Caki2 (cell line): ENCODE measurements at regions not wholly inside any gene's neighbourhood (a gene's known extent, or its start where the extent isn't known, plus 50 kb on each side); places are given as distances from the start of the nearest gene placed in this dataset.
A peak's percentile ranks its signal among the peaks of the same experiment; 100 is the strongest.

ENCODE experiments used
- DNase-seq: peaks from one replicate; pipeline ENCODE4 v3.0.0-alpha.2; 2015; ENCODE audit warnings: low read depth
- in situ Hi-C: cut with HindIII; loops from 2 replicates; pipeline ENCODE4 v1.10.0; 2016; ENCODE audit warnings: low sequenced_read_pairs, low pct_unique_long_range_greater_than_20kb, mixed read lengths

DNA sequence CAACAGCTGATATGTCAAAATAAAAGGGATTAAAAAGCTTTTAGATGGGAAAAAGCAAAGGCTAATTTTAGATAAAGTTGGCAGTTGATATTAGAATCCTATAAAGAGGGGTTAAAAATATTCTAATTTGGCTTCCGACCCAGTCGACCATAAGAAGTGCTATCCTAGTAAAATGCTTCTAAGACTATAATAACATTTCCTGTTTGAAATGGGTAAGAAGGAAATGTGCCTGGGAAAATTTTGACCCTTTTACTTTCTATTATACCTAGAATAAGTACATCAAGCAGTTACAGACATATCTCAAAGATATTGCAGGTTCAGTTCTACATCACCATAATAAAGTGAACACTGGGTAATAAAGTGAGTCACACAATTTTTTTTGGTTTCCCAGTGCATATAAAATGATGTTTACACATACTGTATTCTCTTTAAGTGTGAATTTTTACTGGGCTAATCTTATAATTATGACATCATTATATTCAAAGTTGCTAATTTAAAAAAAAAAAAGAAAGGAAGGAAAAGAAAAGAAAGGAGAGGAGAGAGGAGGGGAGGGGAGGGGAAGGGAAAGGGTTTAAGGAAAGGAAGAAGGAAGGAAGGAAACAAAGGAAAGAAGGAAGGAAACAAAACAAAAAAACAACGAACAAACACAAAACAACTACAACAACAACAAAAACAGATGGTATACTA is 308.2 kb upstream of the NR5A2 start:
- in situ Hi-C loops = no loop called here

DNA sequence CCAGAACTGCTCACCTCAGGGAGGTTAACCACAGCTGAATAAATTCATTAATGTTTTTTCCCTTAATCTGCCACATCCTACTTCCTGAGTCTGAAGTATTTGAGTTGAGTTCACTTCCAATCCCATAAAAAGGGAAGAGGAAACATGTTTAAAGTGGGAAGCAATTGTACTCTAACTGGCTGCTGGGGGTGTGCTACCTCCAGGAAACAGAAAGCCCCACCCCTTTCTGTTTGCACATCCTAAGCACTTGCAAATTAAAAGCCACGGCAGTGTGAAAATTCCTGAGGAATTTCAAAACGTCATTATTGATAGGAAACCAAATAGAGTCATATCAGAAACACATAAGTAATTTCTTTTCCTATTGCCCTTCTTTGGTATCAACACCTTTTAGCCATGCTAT is 307.0 kb upstream of the NR5A2 start:
- in situ Hi-C loops = no loop called here
- DNase-seq = no peak

More for the DNA sequence above, 308.2 kb upstream of the NR5A2 start:
- no peak for DNase-seq

DNA sequence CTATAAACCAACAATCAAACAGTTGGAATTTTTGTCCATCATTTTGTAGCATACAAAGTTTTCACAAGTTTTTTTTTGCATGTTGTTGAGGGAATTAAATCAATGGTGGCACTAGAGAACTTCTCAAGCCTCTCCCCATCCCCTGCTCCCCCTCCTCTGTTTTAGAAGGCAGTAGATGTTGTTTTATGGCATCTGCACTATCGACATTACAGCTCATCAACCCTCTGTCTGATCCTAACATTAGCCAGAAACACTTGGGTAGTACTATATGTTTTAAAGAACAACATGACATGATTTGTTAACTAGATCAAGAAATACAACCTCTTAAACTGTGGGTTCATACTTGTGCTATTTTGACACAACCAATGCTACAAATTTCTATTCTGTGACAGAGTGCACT is 306.5 kb upstream of the NR5A2 start:
- no peak for DNase-seq
- in situ Hi-C loops = no loop called here

DNA sequence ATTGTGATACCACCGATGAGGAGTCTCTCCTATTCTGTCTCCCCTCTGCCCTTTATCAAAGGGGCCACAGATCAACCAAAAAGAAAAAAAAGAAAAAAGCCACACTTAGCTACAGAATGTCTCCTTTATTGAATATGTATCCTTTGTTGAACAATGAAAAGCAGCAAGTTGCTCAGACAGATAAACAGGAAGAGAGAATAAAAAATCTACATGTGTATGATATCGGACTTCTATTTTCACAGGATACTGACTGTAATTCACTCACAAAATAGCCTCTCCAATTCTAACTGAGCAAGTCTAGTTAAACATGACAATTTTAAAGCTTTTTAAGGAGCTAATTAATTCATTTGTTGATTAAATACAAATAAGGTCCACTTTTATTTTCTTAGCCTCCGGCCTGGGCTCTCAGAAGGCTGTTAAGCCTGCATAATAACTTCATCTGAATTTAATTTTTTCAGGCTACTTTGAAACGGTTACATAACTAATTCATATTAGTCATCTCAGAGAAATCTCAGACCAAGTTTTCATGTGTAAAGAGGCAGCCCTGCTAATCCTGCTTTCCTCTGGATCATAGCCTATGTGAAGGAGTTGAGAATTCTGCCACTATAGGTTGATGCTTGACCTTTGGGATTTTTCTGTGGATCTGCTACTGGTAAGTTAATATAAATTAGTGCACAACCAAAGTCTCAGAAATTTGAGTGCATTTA is 304.1 kb upstream of the NR5A2 start:
- DNase-seq = no peak
- in situ Hi-C loops = no loop called here

DNA sequence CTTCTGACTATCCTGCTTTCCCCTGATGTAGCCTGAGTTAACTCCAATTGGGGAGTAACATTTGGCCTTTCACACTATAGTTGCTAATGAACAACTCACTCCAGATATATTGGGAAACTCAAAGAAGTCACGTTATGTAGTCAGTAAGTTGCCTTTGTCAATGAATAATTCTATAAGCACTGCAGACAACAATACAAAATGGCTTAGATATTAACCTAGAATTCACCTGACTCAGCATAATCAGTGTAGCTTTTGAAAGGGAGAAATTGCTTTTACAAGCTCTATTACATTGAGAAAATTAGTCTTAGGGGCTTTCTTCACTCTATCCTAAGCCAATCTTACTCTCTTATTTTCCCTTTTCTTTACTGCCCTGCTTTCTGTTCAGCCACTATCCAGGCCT is 303.5 kb upstream of the NR5A2 start:
- in situ Hi-C loops = no loop called here
- DNase-seq = no peak

DNA sequence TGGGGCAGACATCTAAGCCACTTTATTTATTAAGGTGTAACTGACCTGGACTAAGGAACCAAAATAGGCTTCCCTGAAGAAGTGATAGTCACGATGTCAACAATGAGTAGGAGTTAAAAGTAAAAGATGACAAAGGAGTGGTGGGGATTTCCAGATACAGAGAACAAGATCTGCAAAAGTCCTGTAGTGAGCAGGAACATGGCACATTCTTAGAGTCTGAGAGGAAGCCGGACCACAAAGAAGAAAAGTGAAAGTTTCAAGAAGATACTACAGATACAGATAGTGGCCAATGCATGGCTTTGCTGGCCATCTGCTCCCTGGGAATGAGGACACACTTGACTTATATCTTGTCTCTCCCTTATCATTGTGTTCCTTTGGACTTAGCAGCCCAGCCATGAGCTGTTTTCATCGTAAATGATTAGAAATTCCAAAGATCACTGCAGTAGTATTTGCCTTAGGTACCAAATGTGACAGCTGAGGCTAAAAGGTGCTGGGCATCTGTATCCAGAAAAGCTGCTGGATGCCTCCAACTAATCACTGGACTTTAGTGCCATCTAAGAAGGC is 302.4 kb upstream of the NR5A2 start:
- in situ Hi-C loops = no loop called here
- DNase-seq = no peak

DNA sequence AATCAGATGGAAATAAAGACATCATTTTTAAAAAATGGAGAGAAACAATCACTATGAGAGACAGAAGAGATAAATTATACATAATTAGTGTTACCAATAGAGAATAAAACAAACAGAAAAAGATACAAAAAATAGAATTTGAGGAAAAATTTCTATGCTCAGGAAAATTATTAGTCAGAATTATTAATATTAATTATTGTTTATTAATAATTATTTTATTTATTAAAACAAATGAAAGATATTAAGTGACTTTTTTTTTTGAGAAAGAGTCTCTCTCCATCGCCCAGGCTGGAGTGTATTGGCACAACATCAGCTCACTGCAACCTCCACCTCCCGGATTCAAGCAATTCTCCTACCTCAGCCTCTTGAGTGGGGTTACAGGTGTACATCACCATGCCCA is 299.8 kb upstream of the NR5A2 start:
- DNase-seq = no peak
- in situ Hi-C loops = no loop called here

DNA sequence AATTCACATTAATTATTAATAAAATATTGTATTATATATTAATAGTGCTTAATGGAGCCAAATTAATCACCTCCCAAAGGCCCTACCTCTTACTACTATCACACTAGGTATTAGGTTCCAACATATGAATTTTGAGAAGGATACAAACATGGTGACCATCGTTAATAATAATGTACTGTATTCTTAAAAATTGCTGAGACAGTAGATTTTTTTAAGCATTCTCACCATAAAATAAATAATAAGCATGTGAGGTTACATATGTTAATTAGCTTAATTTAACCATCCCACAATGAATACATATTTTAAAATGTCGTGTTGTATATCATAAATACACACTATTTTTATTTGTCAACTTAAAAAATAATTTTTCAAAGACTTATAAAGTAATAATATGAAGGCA is 299.2 kb upstream of the NR5A2 start:
- in situ Hi-C loops = no loop called here

DNA sequence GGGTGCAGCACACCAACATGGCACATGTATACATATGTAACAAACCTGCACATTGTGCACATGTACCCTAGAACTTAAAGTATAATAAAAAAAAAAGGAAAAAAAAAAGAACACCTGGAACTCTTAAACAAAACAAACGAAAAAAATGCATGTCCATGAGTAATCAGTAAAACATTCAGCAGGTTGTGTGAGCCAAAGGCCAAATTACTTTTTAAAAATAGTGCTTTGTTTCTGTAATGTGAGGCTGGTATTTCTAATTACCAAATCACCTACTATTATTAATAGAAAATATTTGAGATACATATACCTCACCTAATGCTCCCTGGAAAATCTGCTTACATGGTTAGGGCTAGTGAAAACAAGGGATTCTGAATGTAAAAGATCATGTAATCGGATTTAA is 294.4 kb upstream of the NR5A2 start:
- DNase-seq = peak; percentile 16
- in situ Hi-C loops = no loop called here

More for the DNA sequence above, 299.2 kb upstream of the NR5A2 start:
- no peak for DNase-seq

DNA sequence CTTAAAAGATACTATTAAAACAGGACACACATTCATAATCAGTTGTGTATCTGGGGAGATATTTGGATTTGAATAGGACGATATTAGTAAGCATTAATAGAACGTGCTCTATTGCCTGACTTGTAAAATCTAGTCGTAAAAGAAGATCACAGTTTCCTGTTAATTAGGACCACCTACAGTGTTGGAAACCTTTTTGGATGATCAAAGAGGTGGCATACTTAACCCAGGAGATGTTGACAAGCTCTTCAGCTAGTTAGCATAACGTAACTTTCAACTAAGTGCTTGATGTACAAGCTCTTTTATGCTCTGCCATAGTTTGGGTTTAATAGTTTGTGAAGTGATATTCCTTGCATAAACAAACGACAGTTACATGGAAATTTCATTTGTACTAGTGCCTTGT is 293.3 kb upstream of the NR5A2 start:
- DNase-seq = no peak
- in situ Hi-C loops = no loop called here

DNA sequence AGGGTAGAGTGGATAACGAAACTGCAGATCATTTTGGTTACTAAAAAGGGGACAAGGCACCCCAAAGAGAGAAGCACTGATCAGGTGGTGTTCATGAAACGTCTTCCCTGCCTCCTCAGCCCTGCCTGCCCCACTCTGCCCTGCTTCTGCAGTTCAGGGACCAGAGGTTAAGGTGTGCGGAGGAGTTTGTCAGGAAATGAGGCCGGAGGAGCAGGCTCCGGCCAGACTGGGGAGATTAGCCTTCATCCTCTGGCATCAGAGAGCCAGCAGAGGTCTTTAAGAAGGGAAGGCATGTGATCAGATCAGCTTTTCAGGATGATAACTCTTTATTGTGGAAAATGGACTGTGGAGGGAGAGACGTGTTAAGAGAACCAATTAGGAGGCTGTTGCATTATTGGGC is 291.9 kb upstream of the NR5A2 start:
- in situ Hi-C loops = no loop called here
- no peak for DNase-seq

DNA sequence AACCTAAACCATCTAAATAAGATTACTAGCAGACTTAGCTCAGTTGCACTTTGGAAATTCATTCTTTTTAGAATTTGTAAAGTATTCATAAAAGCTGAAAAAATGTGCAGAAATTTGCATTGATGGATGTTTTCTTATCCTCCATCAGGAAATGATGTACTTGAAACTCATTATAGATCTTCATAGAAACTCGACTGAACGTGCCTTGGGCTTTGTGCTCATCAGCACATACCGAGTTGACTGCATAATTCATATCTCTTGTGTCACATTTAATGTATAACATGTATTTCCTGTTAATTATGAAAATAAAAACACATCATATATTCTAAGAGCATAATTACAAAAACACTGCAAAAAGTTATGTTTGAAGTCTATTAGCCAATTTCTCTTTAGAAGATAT is 290.9 kb upstream of the NR5A2 start:
- in situ Hi-C loops = no loop called here

DNA sequence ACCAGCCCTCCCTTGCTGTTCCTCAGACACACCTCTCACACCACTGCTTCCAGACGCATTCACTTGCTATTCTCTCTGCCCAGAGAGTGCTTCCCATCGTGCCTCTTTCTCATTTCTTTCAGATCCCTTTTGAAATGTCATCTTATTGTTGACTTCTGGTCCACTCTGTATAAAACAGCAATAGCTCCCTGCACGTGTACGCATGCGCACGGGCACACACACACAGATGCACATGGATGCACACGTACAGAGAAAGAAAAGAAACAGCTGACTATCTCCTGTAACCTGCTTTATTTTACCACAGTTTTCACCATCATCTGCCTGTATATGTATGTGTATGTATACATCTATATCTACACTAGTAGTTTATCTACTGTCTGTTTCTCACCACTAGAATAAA is 285.9 kb upstream of the NR5A2 start:
- in situ Hi-C loops = no loop called here
- no peak for DNase-seq

More for the DNA sequence above, 290.9 kb upstream of the NR5A2 start:
- DNase-seq = no peak

DNA sequence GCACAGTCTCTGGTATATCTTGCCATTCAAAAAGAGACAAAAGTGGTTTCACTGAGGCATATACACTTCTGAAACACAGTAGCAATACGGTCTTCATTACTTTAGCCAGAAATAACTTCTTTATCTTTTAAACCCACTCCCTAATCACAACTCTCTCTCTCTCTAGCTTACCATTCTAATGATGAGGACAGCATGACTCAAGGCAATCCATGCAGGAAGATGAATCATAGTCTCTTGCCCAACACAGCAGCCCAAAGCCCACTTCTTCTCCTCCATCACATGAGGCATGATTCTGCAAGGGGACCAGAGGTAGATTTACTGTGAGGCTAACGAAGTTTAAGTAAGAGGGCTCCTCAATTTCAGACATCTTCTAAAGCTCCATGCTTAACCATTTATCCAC is 285.0 kb upstream of the NR5A2 start:
- in situ Hi-C loops = no loop called here
- DNase-seq = peak; percentile 58

DNA sequence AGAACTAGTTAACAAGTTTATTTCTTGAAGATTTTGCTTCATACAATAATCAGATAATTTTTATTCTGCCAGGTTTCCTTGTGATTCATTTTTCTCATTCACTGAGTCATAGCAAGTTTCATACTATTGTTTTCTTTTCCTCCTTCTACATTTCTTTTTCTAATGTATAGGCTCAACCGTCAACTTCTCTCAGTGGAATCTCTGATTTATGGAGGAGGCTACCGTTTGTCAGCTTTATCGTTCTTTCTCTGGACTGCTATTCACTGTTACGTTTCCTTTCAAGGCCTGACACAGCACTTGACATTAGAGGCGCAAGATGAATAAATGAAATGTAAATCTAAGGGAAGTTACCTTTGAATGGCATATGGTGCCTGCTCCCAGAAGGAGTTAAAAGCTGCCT is 284.3 kb upstream of the NR5A2 start:
- in situ Hi-C loops = no loop called here
- no peak for DNase-seq

DNA sequence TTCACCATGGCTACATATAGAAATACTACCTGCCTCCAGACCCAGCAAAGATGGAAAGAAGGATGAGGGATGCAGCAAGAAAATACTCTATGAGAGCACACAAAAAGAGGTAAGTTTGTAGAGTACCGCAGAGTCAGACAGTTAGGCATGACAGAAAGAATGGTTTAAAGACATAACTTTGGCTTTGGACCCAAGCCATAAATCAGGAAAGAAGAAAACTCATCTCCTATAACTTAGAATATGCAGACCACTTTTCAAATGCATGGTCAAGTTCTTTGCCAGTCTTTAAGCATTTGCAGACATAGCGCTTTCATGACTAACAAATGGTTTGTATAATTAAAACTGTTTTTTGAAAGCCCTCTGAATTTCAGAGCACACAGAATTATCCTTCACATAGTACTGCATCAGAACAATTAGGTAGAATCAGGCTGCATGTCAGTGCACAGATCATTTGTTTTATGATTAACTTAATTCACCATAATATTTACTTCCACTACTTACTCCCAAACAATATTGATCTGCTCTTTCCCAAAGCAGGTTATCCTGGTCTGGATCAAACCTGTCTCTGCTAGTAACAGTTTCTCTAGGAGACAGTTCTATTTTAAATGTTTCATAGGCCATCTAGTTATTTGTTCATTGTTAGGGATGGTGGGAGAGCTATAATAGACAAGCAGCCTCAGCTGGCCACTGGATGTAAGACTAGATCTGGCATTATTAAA is 280.7 kb upstream of the NR5A2 start:
- in situ Hi-C loops = no loop called here
- DNase-seq = no peak

DNA sequence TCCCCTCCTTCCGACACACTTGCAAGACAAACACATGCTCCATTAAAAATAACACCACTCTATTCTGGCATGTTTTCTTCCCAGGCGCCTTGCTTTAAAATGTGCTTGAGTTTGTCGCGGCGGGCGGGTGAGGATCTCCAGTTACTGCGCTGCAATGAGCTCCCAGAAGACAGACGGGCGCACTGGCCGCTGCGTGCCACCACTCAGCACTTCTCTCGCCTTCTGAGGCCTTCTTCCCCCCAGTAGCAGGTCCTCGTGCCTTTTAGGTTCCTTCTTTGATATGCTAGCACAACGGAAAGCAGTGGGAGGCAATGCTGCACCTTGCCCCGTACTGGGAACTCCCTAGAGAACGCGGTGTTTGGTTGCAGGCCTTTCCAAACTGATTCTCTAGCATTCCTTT is 279.5 kb upstream of the NR5A2 start:
- in situ Hi-C loops = no loop called here
- DNase-seq = no peak

DNA sequence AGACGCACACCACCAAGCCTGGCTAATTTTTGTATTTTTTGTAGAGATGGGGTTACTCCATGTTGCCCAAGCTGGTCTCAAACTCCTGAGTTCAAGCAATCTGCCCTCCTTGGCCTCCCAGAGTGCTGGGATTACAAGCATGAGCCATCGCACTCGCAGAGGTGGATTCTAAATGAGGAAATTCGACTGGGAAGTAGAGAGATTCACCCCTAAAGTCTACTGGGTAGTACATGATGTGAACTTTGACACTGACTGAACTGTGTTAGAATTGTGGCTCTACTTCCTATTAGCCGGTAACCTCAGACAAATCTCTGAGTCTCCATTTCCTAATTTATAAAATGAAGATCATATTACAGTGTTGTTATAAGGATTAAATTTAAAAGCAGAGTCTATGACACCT is 276.0 kb upstream of the NR5A2 start:
- no peak for DNase-seq
- in situ Hi-C loops = no loop called here

DNA sequence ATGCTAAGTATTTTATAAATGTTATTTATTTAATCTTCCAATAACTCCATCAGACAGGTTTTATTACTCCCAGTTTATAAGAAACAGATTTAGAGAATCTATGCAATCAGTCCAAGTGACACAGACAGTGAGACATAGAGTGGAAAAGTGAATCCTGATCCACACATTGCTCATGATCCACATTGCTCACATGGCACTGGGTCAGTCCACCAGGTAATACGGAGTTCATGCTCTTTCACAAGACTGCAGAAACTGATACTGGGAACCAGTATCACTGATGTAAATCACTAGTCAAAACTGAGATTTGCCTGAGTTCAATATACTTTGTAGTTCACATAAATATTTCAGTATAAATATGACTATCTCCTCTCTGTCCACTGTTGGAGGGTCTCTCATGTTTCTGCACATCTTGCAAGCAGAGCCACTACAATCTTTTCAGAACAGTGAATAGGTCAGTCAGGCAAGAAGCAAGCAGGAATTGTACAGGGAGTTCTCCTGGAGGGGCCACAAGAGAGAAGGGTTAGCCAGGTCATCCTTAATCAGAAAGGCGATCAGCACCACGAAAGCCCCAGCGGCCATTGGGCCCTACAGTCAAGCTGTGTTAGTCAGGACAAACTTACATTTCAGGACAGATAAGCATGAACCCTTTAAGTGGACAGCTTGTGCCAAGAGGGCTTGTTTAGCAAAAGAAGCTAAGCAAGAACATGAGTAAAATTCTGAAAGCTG is 275.4 kb upstream of the NR5A2 start:
- in situ Hi-C loops = no loop called here
- no peak for DNase-seq
